GM18511 (cell line): ENCODE measurements at regions not wholly inside any gene's neighbourhood (a gene's known extent, or its start where the extent isn't known, plus 50 kb on each side); places are given as distances from the start of the nearest gene placed in this dataset.

ENCODE experiments used
- ATAC-seq: cut with Tn5 transposase; IDR thresholded peaks from one replicate; pipeline ENCODE4 v1.9.1; 2021; ENCODE audit warnings: mild to moderate bottlenecking, moderate library complexity; ENCODE audit not compliant: unreplicated experiment

DNA sequence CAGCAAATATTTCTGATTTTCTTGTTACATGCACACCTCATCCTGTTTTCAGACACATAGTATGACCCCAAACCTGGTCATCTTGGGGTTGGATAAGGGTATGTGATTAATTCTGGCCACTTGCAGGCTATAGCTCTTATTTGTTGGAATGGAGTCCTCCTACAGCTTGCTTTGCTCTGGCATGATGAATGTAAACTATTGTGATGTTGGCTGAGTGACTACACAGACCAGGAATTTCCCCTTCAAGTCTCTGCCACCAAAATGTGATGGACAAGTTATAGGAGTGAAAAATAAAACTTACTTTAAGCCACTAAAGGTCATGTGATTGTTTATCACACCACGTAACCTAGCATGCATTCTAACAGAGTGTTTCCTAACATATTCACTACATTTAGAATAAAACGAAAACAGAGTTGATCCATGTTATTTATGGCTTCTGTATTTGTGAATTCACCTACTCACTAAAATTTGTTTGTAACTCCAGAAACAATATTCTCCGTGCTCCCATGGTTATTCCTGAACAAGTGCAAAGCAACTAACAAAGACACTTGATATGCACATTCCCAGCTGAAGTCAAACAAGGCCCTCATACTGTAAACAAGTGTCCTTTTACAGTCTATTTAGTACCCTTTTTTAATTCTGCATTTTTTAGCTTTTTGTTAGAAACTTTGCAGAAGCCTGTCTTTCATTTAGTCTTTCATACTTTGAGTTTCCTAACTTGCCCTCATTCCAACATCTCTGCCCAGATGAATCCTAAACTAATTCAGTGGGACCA is 599.2 kb upstream of the PCDH15 start:
- ATAC-seq: no peak

DNA sequence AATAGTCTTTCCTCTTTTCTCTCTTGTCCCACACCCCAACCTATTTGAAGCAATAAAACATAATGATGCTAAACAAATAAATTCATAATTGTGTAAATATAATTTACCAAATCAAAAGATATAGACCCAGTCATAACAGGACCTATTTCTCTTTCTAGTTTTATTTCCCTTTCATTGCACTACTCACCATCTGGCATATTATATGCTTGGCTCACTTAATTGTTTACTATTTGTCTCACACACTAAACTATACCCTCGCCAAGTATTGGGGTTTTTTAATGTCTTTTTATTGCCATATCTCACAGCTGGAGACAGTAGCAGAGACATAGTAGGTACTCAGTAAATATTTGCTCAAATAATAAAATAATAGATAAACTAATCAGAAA is 597.5 kb upstream of the PCDH15 start:
- no peak for ATAC-seq

DNA sequence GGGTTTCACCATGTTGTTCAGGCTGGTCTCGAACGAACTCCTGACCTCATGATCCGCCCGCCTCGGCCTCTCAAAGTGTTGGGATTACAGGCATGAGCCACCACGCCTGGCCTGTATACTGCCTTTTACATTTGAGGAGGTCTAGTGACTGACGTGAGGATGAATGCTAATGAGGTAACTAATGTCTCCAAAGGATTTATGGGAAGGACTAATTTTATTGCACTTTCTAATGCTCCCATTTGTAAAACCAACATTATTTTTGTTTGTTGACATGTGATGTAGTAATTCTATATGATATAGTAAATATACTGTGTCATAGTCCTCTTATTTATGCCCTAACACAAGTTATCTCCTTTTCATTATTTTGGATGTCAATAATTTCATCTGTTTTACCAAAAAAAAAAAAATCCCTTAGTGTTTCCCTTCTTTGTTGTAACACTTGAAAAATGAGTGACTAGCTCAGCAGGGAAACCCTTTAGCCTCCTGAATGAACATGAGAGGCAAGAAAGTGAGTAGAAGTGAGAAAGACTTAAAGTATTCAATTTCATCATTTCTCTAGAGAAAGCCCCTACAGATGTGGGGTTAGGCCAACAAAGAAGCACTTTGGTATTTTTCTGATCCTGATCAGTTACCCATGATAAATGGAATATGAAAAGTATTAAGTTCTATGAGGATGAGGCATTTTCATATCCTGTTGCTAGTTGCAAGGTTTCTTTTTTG is 596.9 kb upstream of the PCDH15 start:
- ATAC-seq: no peak

DNA sequence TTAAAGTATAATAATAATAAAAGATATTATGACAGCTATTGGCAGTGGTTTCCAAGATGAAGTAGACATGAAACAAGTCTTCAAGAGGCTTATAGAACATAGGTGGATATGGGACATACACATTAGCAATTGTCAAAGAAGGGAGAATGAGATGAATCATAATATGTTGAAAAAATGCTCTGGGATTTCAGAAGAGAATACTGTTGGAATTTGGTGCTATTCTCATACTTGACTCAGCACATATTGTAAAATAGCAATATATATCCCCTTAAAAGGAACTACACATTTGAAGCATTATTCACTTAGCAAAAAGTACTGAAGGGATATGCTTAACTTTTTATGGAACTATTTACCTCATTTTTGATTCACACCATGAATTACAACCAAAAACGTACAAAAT is 577.2 kb upstream of the PCDH15 start:
- no peak for ATAC-seq

DNA sequence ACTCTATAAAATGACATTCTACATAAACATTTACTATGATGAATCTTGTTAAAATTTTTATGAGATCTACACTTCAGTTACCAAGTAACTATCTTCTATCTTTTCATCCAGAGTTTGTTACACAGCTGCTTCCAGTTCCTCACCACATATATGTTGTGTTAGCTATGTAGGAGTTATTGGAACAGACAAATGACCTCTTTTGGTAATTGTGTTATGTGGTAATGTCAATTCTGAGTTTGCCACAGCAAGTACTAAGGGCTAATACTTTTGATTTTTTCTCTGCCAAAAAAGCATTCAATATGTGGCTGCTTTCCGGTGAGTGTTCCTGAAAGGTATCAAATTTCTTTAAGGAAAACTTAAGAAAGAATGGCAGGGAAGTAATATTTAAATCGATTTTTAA is 573.9 kb upstream of the PCDH15 start:
- no peak for ATAC-seq

DNA sequence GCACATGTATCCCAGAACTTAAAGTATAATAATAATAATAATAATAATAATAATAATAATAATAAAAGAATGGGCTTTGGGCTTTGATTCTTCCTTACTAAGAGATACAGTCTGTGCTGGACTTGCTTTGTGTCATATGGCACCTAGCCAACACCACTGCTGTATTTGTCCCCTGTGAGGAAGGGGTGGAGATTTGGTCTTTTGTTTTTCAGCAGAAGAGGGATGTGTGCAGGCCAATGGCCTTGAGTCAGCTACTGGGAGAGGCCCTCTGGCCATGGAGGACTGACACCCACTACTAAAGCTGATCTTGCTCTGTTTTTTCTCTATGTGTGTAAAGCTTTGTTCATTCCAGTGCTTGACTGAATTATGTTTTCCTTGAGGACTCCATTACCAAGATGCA is 573.0 kb upstream of the PCDH15 start:
- no peak for ATAC-seq

DNA sequence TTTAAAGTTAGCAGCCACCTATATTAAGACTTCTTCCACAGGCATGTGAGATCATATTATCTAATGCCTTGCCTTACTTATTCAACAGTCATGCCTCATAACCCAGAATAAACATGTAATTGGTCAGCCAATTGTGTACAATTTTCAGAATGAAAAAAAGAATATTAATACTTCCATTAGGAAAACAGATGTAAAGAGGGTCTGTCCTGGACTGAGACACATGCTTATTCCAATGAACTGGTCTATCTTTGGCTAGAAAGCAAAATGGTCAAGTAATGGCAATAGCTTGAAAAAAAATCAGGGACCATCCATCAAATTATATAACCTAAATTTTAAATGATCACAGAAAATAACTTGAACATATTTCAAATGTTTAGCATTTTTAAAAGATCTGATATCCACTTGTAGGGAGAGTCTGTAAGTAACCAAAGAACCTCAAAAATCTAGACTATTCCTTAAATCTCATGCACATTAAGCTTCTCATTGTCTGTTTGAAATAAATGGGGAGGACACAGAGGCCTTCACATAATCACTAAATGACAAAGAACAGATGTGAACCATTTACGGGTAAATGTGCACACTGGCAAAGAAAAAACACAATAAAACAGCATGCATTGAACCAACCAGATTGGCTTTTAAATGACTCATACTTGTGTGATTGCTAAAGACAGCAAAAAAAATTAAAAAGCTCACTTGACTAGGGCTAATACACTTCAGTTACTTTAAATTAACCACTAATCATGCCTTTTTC is 568.8 kb upstream of the PCDH15 start:
- ATAC-seq: no peak

DNA sequence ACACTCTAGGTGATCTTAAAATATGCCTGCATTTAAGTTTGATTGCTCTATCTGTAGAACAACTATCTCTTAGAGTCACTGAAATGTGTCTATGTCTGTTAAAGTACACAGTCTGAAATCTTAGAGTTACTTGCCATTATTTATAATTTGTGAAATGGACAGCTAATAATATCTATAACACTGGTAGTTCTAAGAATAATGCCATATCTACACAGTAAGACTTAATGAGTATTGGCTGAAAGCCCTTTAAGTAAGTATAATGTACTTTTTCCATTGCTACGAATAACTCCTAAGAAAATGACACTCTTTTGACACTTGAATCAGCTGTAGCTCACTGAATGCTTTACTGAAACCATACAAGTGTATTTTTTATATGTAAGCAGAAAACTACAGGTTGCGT is 567.4 kb upstream of the PCDH15 start:
- ATAC-seq: no peak

DNA sequence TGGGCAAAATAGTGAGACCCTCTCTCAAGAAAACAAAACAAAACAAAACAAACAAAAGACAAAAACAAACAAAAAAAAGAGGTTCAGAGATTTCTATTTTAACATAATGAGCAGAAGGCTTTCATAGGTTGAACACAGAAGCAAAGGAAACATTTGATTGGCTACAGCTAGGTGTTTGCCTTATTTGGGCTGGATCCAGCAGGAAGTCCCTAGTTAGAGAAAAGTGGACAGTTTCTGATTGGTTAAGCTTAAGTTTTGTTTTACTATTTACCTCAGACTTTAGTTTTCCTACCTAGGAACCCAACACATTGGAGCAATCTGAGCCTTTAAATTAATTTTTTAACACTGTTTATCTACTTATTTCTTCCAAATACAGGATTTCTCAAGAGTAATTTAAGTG is 566.5 kb upstream of the PCDH15 start:
- ATAC-seq: no peak

DNA sequence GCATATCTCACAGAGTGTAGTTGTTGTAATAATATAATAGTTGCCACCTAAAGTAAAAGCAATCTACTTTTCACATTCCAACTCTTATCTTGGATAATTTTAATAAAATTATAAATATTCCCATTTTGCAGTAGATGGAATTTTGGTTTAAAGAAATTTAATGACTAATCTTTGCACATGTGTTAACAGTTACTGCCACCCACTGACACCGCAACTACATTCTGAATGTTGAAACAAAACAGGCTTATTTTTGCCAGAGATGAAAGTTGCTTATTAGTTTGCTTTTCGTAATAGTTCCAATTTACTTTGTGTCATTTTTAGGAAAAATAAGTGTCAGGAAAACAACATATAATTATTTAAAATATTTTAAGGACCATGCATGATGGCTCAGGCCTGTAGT is 557.5 kb upstream of the PCDH15 start:
- no peak for ATAC-seq

DNA sequence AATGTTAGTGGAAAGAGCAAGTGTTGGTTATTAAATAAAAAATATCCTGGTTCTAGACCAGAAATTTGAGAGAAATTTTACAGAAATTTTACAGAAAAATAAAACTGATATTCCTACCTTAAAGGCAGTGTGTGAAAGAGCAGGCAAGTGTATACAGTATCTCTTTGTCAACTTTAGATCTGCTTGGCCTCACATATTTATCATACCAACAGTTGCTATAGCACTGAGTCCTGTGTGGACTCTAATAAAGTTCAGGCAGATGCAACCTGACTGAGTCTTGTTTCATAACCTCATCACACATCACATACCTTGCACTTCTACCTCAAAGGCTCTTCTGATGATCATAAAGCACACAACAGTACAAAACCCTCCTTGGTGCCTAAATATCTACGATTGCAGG is 552.4 kb upstream of the PCDH15 start:
- ATAC-seq: no peak

DNA sequence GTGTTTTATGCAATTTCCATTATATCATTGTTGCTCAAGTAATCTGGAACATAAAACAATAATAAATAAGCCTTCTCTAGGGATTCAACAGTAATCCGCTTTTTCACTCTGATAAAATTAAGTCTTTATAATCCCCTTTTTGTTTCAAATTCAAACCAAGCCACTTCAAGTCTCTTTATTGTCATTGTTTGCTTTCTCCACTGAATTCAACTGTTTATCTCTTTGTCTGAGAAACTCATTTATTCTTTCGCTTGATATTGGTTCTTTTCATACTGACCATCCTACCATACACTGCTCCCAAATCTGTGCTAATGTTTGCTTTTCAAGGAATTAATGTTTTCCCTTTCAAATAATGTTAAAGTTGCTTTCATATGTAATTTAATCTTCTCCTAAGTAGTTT is 550.4 kb upstream of the PCDH15 start:
- ATAC-seq: no peak

DNA sequence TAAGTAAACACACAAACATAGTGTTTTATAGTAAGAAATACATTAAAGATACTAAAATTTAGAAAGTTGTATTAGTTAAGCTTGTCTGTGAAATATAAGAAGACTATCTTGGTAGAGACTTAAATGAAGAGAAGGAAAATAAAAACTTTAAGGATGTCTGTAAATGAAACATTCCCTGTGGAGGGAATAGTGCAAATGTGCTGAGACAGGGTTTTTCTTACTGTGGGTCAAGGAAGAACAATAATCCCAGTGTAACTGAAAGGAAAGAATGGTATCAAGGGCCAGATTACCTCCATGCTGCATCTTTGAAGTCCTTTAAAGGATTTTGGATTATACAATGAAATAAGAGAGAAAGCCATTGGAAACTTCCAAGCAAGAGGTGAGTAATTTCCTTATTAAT is 547.5 kb upstream of the PCDH15 start:
- no peak for ATAC-seq

DNA sequence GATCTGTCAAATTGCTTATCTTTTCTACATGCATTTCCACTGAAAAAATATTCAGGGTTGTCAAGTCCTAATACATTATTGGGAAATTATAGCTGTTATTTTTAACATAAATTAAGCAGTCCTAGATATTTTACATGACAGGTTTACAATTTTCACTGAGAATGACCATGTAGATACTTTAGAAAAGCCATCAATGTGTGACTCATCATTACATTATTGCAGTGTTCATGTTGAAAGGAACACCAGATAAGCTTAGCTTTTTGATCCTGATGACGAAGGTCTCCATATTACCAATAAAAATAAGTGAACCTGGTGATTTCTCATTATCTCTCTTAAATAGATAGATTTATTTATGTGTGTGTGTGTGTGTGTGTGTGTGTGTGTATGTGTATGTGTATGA is 529.5 kb upstream of the PCDH15 start:
- ATAC-seq: no peak

DNA sequence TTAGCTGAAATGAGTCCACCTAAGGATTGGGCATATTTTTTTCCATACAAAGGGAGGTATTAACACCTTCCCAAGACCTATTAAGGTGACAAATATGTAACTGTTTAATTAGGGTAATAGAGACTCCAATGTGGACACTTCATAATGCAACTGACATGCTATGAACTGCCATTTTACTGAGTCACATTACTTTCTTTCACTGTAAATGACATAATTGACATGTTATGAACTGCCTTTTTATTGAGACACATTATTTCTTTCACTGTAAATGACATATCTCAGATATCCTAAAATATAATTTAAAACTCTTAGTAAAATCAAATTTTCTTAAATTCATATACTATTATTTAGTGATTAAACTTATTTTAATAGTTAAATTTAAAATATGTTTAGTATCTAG is 528.8 kb upstream of the PCDH15 start:
- no peak for ATAC-seq

DNA sequence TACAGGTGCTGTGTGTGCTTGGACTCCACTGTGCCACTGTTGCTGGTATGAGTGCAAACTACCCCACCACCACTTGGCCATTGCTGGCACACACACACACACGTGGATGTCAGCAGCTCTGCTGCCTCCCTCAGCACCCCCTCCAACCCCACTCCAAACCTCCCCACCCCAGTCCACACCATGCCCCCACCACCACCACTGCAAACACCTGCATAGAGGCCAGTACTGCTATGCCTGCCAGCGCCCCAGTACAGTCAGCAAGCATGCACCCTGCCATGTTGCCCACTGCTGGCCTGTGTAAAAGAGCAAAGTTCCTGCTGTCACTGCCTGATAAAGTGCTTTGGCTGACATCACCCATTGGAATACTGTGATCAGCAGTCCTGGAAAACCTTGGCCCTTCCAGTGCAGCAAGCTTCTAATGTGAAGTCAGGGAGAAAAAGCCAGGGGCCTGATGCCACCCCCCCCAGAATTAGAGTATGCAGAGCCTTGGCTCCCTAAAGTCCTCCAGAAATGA is 519.2 kb upstream of the PCDH15 start:
- ATAC-seq: no peak

DNA sequence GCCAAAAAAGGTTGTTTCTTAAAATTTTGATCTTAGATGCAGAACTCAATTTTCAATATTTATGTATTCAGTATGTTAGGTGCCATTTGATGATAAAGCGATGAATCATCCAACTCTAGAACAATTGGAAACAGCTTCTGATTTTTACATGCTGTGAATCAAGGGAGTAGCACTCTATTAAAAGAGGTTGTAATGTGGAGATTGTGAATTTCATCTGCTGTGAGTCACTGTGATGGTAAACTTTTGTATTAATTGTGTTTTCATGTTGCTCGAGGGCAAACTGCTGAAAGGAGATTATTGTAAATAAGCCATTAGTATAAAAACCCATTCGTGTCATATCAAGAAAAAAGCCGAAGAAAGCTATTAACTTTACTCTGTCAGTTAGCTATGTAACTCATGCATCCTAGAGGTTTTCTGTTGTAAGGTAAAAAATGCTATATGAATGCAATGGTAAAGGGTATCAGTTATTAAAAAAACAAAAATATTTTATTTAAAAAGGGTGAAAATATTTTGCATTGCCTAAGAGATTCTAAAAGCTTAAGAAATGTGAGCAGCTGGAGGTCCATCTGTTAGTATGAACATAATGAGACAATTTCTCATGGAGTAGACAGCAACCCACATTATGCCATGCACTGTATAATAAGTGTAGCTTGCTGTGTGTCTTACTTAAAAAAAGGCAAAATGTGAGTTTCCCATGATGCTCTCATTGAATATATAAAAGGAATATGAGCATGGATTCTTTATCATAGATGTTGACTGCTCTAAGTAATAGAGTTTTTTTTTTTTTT is 511.0 kb upstream of the PCDH15 start:
- ATAC-seq: no peak

DNA sequence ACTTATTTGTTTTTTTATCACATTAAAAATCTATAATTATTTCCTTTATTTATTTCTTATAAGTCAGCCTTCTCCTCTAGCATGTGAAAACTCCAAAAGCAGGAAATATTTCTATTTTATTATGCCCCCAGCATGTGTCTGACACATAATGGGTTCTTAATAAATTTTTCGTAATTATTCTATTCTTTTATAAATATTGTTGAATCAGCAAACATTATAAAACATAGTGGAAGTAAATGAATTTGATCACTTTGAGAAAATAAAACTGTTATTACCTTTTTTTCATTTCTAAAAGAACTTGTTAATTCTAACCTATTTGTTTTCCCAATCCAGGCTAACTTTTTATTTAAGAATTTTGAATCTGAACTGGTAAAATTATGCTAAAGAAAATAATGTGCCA is 509.1 kb upstream of the PCDH15 start:
- ATAC-seq: no peak

DNA sequence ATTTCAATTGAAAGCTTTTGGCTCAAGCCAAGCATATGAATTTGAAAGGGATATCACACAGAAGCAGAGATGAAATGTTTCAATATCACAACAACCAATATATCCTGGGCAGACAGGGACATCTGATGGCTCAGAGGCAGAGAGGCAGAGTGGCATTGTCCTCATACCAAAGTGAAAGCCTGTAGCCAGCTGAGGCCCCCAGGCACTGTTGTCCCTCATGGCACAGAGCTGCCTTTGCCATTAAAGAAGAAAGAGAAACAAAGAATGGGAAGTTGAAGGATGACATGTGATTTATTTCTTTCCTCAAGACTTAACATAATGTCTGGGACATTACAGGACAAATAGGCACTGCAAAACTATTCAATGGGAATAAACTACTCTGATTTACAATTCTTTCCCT is 504.3 kb upstream of the PCDH15 start:
- ATAC-seq: no peak

DNA sequence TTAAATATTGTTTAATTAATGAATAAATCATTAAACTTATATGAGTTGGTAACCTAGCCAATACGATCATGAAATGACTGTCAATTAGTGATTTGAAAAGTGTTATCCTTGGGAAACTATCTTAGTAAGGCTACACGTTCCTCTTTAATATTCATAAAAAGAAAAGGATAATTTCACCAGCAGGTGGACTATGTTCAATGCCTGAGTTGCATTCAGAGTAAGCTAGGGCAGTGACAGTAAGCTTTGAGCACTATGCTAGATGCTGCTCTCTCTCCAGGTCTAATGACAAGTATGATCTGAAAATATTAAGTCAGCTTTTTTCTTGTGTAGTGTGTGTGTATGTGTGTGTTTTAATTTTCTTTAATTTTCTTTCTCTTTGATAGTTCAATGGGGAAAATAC is 486.3 kb upstream of the PCDH15 start:
- no peak for ATAC-seq

DNA sequence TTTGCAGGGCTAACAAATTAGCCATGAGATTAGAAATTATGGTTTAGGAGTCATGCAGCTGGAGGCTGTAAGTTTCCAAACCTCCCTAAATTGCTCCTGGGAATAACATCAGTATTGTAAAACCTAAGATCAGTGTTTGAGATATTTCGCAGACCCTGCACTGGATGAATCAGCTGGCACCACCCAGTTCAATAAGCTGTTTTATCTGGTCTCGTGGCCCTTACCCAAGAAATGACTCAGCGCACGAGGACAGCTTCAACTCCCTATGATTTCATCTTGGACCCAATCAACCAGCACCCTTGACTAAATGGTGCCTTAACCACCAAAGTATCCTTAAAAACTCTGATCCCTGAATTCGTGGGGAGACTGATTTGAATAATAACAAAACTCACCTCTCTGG is 482.0 kb upstream of the PCDH15 start:
- ATAC-seq: no peak
